GM12865 (cell line): ENCODE measurements at regions not wholly inside any gene's neighbourhood (a gene's known extent, or its start where the extent isn't known, plus 50 kb on each side); places are given as distances from the start of the nearest gene placed in this dataset.
A peak's percentile ranks its signal among the peaks of the same experiment; 100 is the strongest.

Experiments used
- DNase-seq: peaks from one replicate; pipeline ENCODE4 v3.0.0; 2010; ENCODE audit warnings: low read depth
- H3K4me3 ChIP-seq: 2 replicates; pipeline ENCODE4 v1.5.1; 2011; ENCODE audit warnings: mild to moderate bottlenecking, low read depth, low read length, control low read depth
- CTCF ChIP-seq: IDR thresholded peaks from 2 replicates; pipeline ENCODE4 v1.5.1; 2011; ENCODE audit warnings: low read length, control low read depth, low read depth, inconsistent platforms; ENCODE audit not compliant: insufficient read depth; ENCODE audit errors: missing control alignments

- TF ChIP-seq CTCF, result no peak
- H3K4me3 ChIP-seq, result no peak overlapping the region
These were observed 61.1 kb upstream of the CD44 start for GRCh38 chr11:35077709-35078469.

GRCh38 chr11:35078470-35078735 lies 60.6 kb upstream of the CD44 start:
- no peak for TF ChIP-seq CTCF
- H3K4me3 ChIP-seq, result no peak overlapping the region
- DNase-seq, result no peak

More at GRCh38 chr11:35077709-35078469, 61.1 kb upstream of the CD44 start:
- peak; percentile 87 for DNase-seq

- H3K4me3 ChIP-seq, result no peak overlapping the region
- no peak for TF ChIP-seq CTCF
- no peak for DNase-seq
These were observed 59.4 kb upstream of the CD44 start for GRCh38 chr11:35079611-35080010.

- peak overlapping the region; percentile 41 for H3K4me3 ChIP-seq
- peak; percentile 6 for TF ChIP-seq CTCF
- peak; percentile 92 for DNase-seq
These were observed 56.4 kb upstream of the CD44 start for GRCh38 chr11:35082321-35083180.

- no peak for DNase-seq
- peak overlapping the region; percentile 41 for H3K4me3 ChIP-seq
- TF ChIP-seq CTCF, result no peak
These were observed 55.9 kb upstream of the CD44 start for GRCh38 chr11:35083181-35083430.

- peak; percentile 92 for DNase-seq
- no peak for TF ChIP-seq CTCF
- peak overlapping the region; percentile 41 for H3K4me3 ChIP-seq
These were observed 55.3 kb upstream of the CD44 start for GRCh38 chr11:35083431-35084238.
